Mucosa of stomach (tissue), 1 donor: ENCODE measurements at regions not wholly inside any gene's neighbourhood (a gene's known extent, or its start where the extent isn't known, plus 50 kb on each side); places are given as distances from the start of the nearest gene placed in this dataset.

Source experiments
- H3K27me3 ChIP-seq: one replicate; pipeline ENCODE4 v1.7.0; 2013; ENCODE audit warnings: mild to moderate bottlenecking, low read length; ENCODE audit not compliant: control insufficient read depth, insufficient read depth
- H3K36me3 ChIP-seq: one replicate; pipeline ENCODE4 v1.7.0; 2013; ENCODE audit warnings: low read length; ENCODE audit not compliant: control insufficient read depth, insufficient read depth
- H3K4me1 ChIP-seq: one replicate; pipeline ENCODE4 v1.7.0; 2013; ENCODE audit warnings: mild to moderate bottlenecking, low read length; ENCODE audit not compliant: control insufficient read depth, insufficient read depth
- H3K4me3 ChIP-seq: one replicate; pipeline ENCODE4 v1.7.0; 2013; ENCODE audit warnings: low read length
- H3K9ac ChIP-seq: one replicate; pipeline ENCODE4 v1.7.0; 2013; ENCODE audit warnings: mild to moderate bottlenecking, low read length, moderate library complexity
- H3K9me3 ChIP-seq: one replicate; pipeline ENCODE4 v1.7.0; 2013; ENCODE audit warnings: mild to moderate bottlenecking, low read length, moderate library complexity; ENCODE audit not compliant: control insufficient read depth
- donor health status: Pancreatic carcinoma.

- Histone ChIP-seq H3K9ac (no peak overlapping the region), H3K4me1 (peaks cover 17% of the 10 kb centered on the region), H3K36me3 (no peaks in the 10 kb centered on the region), H3K27me3 (no peaks in the 10 kb centered on the region), H3K9me3 (no peaks in the 10 kb centered on the region), H3K4me3 (no peak overlapping the region)
These were observed 91.9 kb upstream of the CACNA1E start for GRCh38 chr1:181391301-181391900.

- no peaks in the 10 kb centered on the region for H3K36me3 ChIP-seq
- no peaks in the 10 kb centered on the region for H3K9me3 ChIP-seq
- no peaks in the 10 kb centered on the region for H3K27me3 ChIP-seq
- no peak overlapping the region for H3K9ac ChIP-seq
- no peak overlapping the region for H3K4me3 ChIP-seq
- H3K4me1 ChIP-seq: peaks cover 19% of the 10 kb centered on the region
These were observed 91.2 kb upstream of the CACNA1E start for GRCh38 chr1:181392133-181392532.

- no peaks in the 10 kb centered on the region for H3K9me3 ChIP-seq
- H3K4me1 ChIP-seq: peaks cover 19% of the 10 kb centered on the region
- no peaks in the 10 kb centered on the region for H3K27me3 ChIP-seq
- H3K36me3 ChIP-seq: no peaks in the 10 kb centered on the region
- H3K9ac ChIP-seq: no peak overlapping the region
- H3K4me3 ChIP-seq: no peak overlapping the region
These were observed 90.6 kb upstream of the CACNA1E start for GRCh38 chr1:181392613-181393220.

GRCh38 chr1:181394766-181395165, 88.6 kb upstream of the CACNA1E start:
- Histone ChIP-seq H3K27me3 (no peaks in the 10 kb centered on the region), H3K36me3 (no peaks in the 10 kb centered on the region), H3K9me3 (no peaks in the 10 kb centered on the region), H3K4me3 (no peak overlapping the region), H3K4me1 (peaks cover 19% of the 10 kb centered on the region), H3K9ac (no peak overlapping the region)

GRCh38 chr1:181396171-181396670, 87.1 kb upstream of the CACNA1E start:
- Histone ChIP-seq H3K4me3 (no peak overlapping the region), H3K9me3 (no peaks in the 10 kb centered on the region), H3K9ac (no peak overlapping the region), H3K4me1 (peaks cover 10% of the 10 kb centered on the region), H3K27me3 (no peaks in the 10 kb centered on the region), H3K36me3 (no peaks in the 10 kb centered on the region)

- no peaks in the 10 kb centered on the region for H3K36me3 ChIP-seq
- no peaks in the 10 kb centered on the region for H3K9me3 ChIP-seq
- H3K4me1 ChIP-seq: peaks cover 7% of the 10 kb centered on the region
- no peaks in the 10 kb centered on the region for H3K27me3 ChIP-seq
- H3K4me3 ChIP-seq: no peak overlapping the region
- no peak overlapping the region for H3K9ac ChIP-seq
These were observed 86.5 kb upstream of the CACNA1E start for GRCh38 chr1:181396811-181397210.

- H3K27me3 ChIP-seq: no peaks in the 10 kb centered on the region
- H3K9me3 ChIP-seq: no peaks in the 10 kb centered on the region
- H3K36me3 ChIP-seq: no peaks in the 10 kb centered on the region
- peaks cover 7% of the 10 kb centered on the region for H3K4me1 ChIP-seq
- no peak overlapping the region for H3K4me3 ChIP-seq
- H3K9ac ChIP-seq: no peak overlapping the region
These were observed 85.5 kb upstream of the CACNA1E start for GRCh38 chr1:181397845-181398244.

GRCh38 chr1:181398544-181398943, 84.8 kb upstream of the CACNA1E start:
- H3K36me3 ChIP-seq: no peaks in the 10 kb centered on the region

GRCh38 chr1:181405584-181405983, 77.7 kb upstream of the CACNA1E start:
- Histone ChIP-seq H3K9ac (no peak overlapping the region), H3K4me1 (no peaks in the 10 kb centered on the region), H3K9me3 (no peaks in the 10 kb centered on the region), H3K36me3 (no peaks in the 10 kb centered on the region), H3K4me3 (no peak overlapping the region), H3K27me3 (no peaks in the 10 kb centered on the region)

More at GRCh38 chr1:181398544-181398943, 84.8 kb upstream of the CACNA1E start:
- no peaks in the 10 kb centered on the region for H3K9me3 ChIP-seq
- H3K4me3 ChIP-seq: no peak overlapping the region
- H3K4me1 ChIP-seq: peaks cover 7% of the 10 kb centered on the region
- H3K27me3 ChIP-seq: no peaks in the 10 kb centered on the region
- H3K9ac ChIP-seq: no peak overlapping the region

GRCh38 chr1:181406989-181407388, 76.3 kb upstream of the CACNA1E start:
- H3K4me3 ChIP-seq: no peak overlapping the region
- no peaks in the 10 kb centered on the region for H3K27me3 ChIP-seq
- H3K9me3 ChIP-seq: no peaks in the 10 kb centered on the region
- no peaks in the 10 kb centered on the region for H3K36me3 ChIP-seq
- no peaks in the 10 kb centered on the region for H3K4me1 ChIP-seq
- H3K9ac ChIP-seq: no peak overlapping the region

- no peaks in the 10 kb centered on the region for H3K4me1 ChIP-seq
- no peaks in the 10 kb centered on the region for H3K36me3 ChIP-seq
- no peaks in the 10 kb centered on the region for H3K9me3 ChIP-seq
- H3K4me3 ChIP-seq: no peak overlapping the region
- no peaks in the 10 kb centered on the region for H3K27me3 ChIP-seq
- no peak overlapping the region for H3K9ac ChIP-seq
These were observed 73.3 kb upstream of the CACNA1E start for GRCh38 chr1:181409981-181410380.

GRCh38 chr1:181412746-181413145, 70.6 kb upstream of the CACNA1E start:
- H3K9me3 ChIP-seq: no peaks in the 10 kb centered on the region
- no peak overlapping the region for H3K4me3 ChIP-seq
- no peaks in the 10 kb centered on the region for H3K36me3 ChIP-seq
- H3K4me1 ChIP-seq: no peaks in the 10 kb centered on the region
- H3K27me3 ChIP-seq: no peaks in the 10 kb centered on the region
- H3K9ac ChIP-seq: no peak overlapping the region
